ENCODE measurements at regions not wholly inside any gene's neighbourhood (a gene's known extent, or its start where the extent isn't known, plus 50 kb on each side); places are given as distances from the start of the nearest gene placed in this dataset.

DNA sequence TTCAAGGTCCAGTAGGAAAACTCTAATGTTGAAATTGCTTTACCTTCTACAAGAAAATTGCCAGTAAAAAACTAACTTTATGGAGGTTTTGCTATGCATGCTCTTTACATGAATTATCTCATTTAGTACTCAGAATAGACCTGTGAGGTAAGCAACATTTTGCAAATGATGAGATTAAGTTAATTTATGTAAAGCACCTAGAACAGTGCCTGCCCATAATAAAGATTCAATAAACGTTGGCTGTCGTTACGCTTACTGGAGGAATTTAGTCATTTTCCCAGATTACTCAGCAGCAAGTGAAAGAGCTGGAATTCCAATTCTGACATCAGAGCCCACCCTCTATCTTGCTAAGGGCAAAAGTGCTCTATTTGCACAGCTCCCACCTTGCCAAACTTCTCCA, 69.4 kb upstream of the ARID1B start:
- TF ChIP-seq, protein P1, sequence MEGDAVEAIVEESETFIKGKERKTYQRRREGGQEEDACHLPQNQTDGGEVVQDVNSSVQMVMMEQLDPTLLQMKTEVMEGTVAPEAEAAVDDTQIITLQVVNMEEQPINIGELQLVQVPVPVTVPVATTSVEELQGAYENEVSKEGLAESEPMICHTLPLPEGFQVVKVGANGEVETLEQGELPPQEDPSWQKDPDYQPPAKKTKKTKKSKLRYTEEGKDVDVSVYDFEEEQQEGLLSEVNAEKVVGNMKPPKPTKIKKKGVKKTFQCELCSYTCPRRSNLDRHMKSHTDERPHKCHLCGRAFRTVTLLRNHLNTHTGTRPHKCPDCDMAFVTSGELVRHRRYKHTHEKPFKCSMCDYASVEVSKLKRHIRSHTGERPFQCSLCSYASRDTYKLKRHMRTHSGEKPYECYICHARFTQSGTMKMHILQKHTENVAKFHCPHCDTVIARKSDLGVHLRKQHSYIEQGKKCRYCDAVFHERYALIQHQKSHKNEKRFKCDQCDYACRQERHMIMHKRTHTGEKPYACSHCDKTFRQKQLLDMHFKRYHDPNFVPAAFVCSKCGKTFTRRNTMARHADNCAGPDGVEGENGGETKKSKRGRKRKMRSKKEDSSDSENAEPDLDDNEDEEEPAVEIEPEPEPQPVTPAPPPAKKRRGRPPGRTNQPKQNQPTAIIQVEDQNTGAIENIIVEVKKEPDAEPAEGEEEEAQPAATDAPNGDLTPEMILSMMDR (IDR thresholded peaks at IDR 0.05; ENCODE audit: low read depth, low read length) = no peak
- TF ChIP-seq EZH2phosphoT487 (IDR thresholded peaks at IDR 0.05; ENCODE audit: low read depth) = no peak
